GM06990 (cell line): ENCODE measurements at regions not wholly inside any gene's neighbourhood (a gene's known extent, or its start where the extent isn't known, plus 50 kb on each side); places are given as distances from the start of the nearest gene placed in this dataset.

Experiments used
- DNase-seq: peaks from one replicate; pipeline ENCODE4 v3.0.0-alpha.2; 2011; ENCODE audit not compliant: insufficient read length; ENCODE audit errors: extremely low read depth
- H3K27me3 ChIP-seq: replicated peaks from 2 replicates; pipeline ENCODE4 v1.6.0; 2011; ENCODE audit warnings: low read length; ENCODE audit not compliant: control insufficient read depth, insufficient read depth
- H3K36me3 ChIP-seq: 2 replicates; pipeline ENCODE4 v1.5.1; 2011; ENCODE audit warnings: low read length; ENCODE audit not compliant: control insufficient read depth, insufficient read depth
- H3K4me3 ChIP-seq: replicated peaks from 2 replicates; pipeline ENCODE4 v1.5.1; 2011; ENCODE audit warnings: low read depth, mild to moderate bottlenecking, control low read depth, low read length
- TF ChIP-seq, protein P1 (sequence below): IDR thresholded peaks from 2 replicates; pipeline ENCODE4 v1.5.1; 2011; ENCODE audit warnings: low read length, control low read depth, mild to moderate bottlenecking, inconsistent platforms; ENCODE audit not compliant: insufficient read depth, poor library complexity, severe bottlenecking

DNA sequence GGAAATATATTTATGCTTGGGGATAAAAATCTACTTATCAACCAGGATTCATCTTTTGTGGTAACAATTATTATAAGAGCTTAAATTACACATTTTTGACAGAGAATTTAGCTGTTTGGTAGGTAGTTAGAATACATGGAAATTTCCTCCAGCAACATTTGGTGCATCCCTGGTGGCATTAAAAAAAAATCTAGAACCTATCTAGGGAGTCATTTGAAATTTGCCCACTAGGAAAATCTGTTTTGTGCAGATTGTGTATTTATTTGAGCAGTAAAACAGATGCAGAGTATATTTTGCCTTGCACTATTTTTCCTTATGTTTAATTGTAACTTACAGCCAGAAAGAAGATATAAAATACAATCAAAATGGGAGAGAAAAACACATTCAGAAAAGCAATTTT, 208.4 kb upstream of the LRP1B start:
- H3K27me3 ChIP-seq: no peaks in the 10 kb centered on the region
- no peak for DNase-seq
- no peak overlapping the region for H3K4me3 ChIP-seq
- TF ChIP-seq, protein P1, sequence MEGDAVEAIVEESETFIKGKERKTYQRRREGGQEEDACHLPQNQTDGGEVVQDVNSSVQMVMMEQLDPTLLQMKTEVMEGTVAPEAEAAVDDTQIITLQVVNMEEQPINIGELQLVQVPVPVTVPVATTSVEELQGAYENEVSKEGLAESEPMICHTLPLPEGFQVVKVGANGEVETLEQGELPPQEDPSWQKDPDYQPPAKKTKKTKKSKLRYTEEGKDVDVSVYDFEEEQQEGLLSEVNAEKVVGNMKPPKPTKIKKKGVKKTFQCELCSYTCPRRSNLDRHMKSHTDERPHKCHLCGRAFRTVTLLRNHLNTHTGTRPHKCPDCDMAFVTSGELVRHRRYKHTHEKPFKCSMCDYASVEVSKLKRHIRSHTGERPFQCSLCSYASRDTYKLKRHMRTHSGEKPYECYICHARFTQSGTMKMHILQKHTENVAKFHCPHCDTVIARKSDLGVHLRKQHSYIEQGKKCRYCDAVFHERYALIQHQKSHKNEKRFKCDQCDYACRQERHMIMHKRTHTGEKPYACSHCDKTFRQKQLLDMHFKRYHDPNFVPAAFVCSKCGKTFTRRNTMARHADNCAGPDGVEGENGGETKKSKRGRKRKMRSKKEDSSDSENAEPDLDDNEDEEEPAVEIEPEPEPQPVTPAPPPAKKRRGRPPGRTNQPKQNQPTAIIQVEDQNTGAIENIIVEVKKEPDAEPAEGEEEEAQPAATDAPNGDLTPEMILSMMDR: no peak
- no peaks in the 10 kb centered on the region for H3K36me3 ChIP-seq

DNA sequence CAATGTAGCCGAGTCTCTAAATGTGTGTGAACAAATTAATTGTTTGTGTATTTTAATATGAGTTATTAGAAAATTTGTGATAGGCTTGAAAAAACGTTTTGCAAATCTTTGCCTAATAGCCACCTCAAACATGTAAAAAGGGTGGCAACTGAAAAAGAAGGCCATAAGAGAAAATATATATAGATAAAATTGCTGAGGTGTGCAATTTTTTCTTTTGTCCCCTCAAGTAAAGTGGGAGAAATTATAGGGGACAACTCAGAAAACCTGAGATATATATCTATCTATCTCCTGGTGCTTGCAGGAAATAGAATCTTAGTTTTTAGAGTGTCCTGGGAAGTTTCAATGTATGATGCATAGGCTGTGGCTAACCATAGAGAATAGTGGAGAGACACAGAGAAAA, 201.4 kb upstream of the LRP1B start:
- DNase-seq: no peak
- H3K36me3 ChIP-seq: no peaks in the 10 kb centered on the region
- H3K4me3 ChIP-seq: no peak overlapping the region
- no peaks in the 10 kb centered on the region for H3K27me3 ChIP-seq
- TF ChIP-seq, protein P1: no peak

DNA sequence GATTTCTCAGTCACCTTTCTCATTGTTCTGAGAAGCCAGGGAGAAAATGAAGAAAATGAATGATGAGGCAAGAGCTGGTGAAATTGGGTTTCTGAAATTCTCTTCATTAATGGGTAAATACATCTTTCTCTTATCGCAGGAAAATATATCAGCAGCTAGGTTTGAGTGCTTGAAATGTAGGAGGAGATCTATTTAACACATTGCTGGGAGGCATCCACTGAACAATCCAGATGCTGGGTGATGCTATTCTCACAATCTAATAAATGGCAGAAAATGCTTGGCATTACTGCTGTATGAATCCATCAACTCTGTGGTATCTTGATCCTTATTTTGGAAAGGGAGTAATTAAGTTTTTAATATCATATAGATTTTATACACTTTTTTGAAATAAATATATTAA, 199.6 kb upstream of the LRP1B start:
- Histone ChIP-seq H3K4me3 (no peak overlapping the region), H3K36me3 (no peaks in the 10 kb centered on the region), H3K27me3 (no peaks in the 10 kb centered on the region)
- DNase-seq: no peak
- TF ChIP-seq, protein P1: no peak

DNA sequence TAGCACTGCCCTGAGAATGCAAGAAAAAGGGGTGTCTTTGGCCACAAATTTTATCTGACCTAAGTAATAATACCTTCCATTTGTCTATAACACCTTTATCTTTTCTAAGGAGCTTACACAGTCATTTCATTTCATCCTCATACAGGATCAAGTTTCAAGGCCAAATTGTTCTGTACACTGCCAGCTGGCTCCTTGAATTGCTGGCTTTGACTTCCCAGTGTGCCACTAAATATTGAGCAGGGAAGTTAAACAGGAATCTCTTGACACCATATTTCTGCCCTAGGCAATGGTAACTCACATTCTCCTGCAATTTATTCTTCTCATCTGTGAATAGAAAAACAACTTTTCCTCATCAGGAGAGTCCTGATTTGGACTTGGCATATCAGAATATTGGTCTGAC, 195.1 kb upstream of the LRP1B start:
- H3K27me3 ChIP-seq: no peaks in the 10 kb centered on the region
- TF ChIP-seq, protein P1: no peak
- H3K36me3 ChIP-seq: no peaks in the 10 kb centered on the region
- DNase-seq: no peak
- H3K4me3 ChIP-seq: no peak overlapping the region

- TF ChIP-seq, protein P1: no peak
- DNase-seq: no peak
- Histone ChIP-seq H3K4me3 (no peak overlapping the region), H3K27me3 (no peaks in the 10 kb centered on the region), H3K36me3 (no peaks in the 10 kb centered on the region)
These were observed 192.4 kb upstream of the LRP1B start for GRCh38 chr2:142323206-142323605.

- H3K27me3 ChIP-seq: no peaks in the 10 kb centered on the region
- no peak overlapping the region for H3K4me3 ChIP-seq
- TF ChIP-seq, protein P1: no peak
- no peak for DNase-seq
- no peaks in the 10 kb centered on the region for H3K36me3 ChIP-seq
These were observed 191.0 kb upstream of the LRP1B start for GRCh38 chr2:142321706-142322280.
